ENCODE measurements at regions not wholly inside any gene's neighbourhood (a gene's known extent, or its start where the extent isn't known, plus 50 kb on each side); places are given as distances from the start of the nearest gene placed in this dataset.
"Not testable (repeated sequence)": the region's sequence is repeated elsewhere in the genome, so short reads cannot be mapped to it uniquely, and the experiment has no call there.

DNA sequence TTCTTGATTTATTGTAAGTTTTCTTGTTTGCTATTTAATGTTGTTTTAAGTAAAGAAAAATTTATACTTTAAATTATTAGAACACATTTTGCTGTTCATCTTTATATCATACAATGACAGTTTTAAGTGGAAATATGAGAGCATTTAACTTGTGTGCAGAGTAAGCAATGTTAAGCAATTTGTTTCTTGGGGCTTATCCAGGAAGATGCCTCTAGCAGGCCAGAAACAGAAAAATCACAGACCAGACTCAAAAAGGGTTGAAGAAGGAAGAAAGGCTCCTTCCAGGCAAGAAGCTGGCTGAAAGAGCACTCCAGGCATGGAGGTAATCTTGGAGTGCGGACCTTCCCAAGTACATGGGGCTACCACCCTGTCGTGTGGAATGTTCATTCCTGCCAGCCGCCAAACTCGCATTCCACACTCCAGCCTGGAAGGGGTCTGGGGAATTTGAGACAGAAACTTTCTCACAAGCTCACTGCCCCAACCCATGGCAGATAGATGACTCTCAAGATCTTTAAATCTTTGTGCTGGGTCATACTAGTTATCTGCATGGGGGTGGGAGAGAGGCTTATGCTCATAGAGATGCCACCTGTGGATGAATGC, 1521.3 kb upstream of the AGA start:
- no peak for DNase-seq (ENCODE audit: low spot score)

DNA sequence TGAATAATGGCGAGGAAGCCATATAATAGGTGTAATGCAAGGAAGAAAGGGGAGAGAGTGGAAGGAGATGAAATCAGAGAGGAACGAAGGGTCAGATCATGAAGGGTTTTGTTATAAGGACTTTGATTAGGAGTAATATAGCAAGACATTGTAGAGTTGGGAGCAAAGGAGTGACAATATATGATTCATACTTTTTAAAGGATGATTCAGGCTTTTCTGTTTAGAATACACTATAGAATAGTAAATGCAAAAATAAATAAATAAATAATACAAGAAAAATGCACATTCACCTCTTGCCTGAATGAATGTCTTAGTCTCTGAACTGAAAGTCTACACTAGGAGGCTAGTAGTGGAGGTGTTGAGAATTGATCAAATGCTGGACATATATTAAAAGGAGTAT, 1524.4 kb upstream of the AGA start:
- no peak for DNase-seq (ENCODE audit: low spot score)

GRCh38 chr4:178970433-178971140, 1528.3 kb upstream of the AGA start:
- DNase-seq (ENCODE audit: low spot score), result no peak

- DNase-seq (ENCODE audit: low spot score), result no peak
These were observed 1534.6 kb upstream of the AGA start for GRCh38 chr4:178976861-178977260.

DNA sequence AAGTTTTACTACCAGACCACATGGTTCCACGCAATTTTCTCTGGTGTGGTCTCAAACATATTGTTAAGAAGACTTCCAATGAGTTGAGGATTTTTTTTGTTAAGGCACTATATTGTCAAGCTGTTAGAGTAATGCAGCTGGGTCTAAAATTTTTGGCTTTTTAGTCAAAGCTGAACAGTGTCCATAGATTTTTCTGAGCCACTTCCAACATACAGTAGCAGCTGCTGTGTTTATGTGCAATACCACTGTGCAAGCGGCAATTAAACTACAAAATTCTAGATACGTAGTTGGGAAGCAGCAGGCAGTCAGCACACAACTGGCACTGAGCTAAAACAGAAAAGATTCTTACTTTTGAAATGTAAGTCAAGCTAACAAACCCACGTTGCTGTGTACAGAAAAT, 1551.1 kb upstream of the AGA start:
- DNase-seq (ENCODE audit: low spot score), result no peak

- no peak for DNase-seq (ENCODE audit: low spot score)
These were observed 1559.7 kb upstream of the AGA start for GRCh38 chr4:179001918-179002317.

GRCh38 chr4:179007755-179008154, 1565.5 kb upstream of the AGA start:
- DNase-seq (ENCODE audit: low spot score), result peak; percentile 12

GRCh38 chr4:179017581-179017980, 1575.3 kb upstream of the AGA start:
- no peak for DNase-seq (ENCODE audit: low spot score)

DNA sequence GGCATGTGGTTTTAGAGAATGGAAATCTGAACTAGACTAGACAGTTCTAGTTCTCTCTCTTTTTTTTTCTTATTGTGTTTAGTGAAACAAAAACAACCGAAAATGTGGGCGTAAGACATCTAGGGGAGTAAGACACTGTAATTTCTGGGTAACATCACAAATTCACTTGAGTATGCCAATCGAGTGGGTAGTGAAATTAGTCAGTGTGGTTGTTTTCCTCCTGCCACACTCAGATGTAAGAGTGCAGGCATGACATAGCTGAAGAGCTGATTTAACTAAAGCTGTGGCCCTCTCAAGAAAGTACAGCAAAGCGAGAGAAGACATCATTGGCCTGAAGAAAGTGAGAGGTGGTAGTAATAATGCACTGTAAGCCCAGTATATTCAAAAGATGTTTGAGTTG, 1585.3 kb upstream of the AGA start:
- DNase-seq (ENCODE audit: low spot score), result no peak

DNA sequence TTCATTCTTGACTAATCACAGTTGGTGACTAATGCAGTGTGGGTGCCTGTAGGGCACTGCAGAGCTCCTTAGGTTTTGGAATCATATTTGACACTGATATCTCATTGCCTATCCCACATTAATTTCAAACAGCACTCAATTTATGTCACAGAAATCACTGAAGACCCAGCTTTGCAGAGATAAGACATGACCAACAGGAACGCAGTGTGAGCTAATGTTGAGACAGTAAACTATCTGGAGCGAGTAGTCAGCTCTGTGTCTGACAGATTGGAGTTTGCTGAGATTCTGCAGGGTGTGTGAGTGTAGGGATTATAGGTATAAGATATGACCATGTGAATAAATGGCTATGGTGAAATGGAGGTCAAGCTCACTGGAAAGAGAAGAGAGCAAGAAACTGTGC, 1586.1 kb upstream of the AGA start:
- DNase-seq (ENCODE audit: low spot score), result peak; percentile 10

GRCh38 chr4:179029683-179030082, 1587.4 kb upstream of the AGA start:
- DNase-seq (ENCODE audit: low spot score), result no peak

DNA sequence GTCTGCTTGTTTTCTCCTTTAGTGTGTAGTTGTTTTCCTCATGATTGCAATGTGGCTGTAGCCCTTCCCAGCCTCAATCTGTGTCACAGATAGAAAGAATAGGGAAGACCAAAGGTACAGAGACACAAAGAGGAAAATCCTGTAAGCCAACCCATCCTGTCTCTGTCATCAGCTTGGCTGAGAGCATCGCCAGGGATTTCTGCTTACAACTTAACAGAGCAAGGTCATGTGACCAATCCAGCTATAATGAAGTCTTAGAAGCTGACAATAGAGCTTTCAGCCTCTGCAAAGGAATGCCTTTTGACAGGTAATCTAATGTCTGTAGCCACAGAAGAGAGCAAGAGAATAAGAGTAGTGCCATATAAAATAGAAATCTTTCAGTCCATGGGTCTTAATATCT, 1598.0 kb upstream of the AGA start:
- no peak for DNase-seq (ENCODE audit: low spot score)

- DNase-seq (ENCODE audit: low spot score), result no peak
These were observed 1606.7 kb upstream of the AGA start for GRCh38 chr4:179048839-179049453.

DNA sequence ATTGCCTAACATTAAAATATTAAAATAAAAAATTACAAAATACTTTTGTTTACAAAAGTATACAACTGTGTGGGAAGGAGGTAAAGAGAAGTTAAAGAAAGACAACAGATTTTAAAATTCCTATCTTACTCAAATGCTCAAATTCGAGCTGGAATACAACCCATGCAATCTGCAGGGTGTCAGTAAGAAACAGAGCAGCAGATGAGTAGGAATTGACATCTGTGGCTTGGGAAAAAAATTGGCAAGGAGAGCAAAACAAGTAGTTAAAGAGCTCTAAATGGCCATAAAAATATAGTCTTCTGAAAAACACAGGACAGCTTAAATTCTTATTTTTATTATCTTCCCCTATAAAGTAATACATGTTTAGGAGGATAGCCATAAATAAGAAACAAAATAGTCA, 1609.0 kb upstream of the AGA start:
- DNase-seq (ENCODE audit: low spot score), result no peak

GRCh38 chr4:179059396-179059795, 1617.2 kb upstream of the AGA start:
- no peak for DNase-seq (ENCODE audit: low spot score)

DNA sequence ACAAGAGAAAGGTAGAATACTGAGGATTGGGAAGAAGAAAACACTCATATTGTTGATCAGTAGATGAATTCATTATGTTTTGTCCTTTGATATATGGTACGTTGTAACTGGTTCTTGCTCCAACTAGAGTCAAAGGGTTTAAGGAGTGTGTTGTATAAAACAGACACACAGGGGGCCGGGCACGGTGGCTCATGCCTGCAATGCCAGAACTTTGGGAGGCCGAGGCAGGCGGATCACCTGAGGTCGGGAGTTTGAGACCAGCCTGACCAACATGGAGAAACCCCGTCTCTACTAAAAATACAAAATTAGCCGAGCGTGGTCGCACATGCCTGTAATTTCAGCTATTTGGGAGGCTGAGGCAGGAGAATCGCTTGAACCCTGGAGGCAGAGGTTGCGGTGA, 1624.0 kb upstream of the AGA start:
- not testable (repeated sequence) for DNase-seq (ENCODE audit: low spot score)

DNA sequence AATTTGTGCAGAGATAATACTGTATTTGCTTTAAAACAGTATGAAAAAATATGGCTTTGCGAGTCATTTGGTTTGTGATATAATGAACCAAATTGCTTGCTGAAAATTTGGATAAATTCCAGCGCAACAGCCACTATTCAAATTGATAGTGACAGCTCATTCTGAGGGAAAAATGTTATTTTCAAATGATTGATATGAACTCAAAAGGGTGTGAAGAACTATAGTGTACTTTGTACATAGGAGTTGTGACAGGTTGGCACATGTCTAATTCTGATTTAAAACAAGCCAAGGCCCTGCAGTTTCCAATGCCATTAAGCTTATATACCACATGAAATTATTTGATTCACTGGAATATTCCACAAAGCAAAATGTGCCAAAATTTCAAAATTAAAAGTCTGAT, 1628.9 kb upstream of the AGA start:
- DNase-seq (ENCODE audit: low spot score), result no peak

GRCh38 chr4:179076865-179077264, 1634.6 kb upstream of the AGA start:
- no peak for DNase-seq (ENCODE audit: low spot score)

DNA sequence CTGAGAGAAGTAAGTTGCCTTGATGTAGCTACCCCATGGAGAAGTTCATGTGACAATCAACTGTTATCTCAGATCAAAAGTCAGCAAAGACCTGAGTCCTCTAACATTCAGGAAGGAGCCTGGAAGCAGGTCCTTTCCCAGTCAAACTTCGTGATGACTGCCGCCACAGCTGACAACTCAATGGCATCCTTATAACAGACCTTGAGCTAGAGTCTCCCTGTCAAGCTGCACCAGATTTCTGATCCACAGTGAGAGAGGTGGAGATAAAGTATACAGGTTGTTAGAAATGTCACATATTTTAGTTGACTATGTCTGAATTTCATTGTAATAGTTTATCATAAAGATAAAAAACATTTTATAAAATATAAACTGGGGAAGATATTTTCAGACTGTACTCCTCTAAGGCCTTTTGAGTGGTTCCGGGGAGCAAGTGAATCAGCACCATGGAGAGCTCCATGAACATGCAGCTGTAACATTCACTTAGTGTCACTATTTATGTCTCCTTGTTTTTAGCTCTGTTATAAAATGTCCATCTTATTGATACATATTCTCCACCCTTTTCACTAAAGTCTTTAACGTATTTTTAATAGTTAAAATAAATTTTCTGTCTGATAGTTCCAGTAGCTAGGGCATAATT, 1653.5 kb upstream of the AGA start:
- peak; percentile 2 for DNase-seq (ENCODE audit: low spot score)

- DNase-seq (ENCODE audit: low spot score), result no peak
These were observed 1655.5 kb upstream of the AGA start for GRCh38 chr4:179097741-179098140.

- no peak for DNase-seq (ENCODE audit: low spot score)
These were observed 1668.1 kb upstream of the AGA start for GRCh38 chr4:179110356-179110755.

- no peak for DNase-seq (ENCODE audit: low spot score)
These were observed 1668.6 kb upstream of the AGA start for GRCh38 chr4:179110816-179111215.
